Suprapubic skin (tissue), 4 donors: ENCODE measurements at regions not wholly inside any gene's neighbourhood (a gene's known extent, or its start where the extent isn't known, plus 50 kb on each side); places are given as distances from the start of the nearest gene placed in this dataset.
A peak's percentile ranks its signal among the peaks of the same experiment; 100 is the strongest.

Experiments
- DNase-seq, 2 donors: peaks; one replicate each; pipeline ENCODE4 v3.0.0-alpha.2; 2019; ENCODE audit warnings: low spot score in 2 of 2
- H3K27ac ChIP-seq: fragments of 200-600 bp; sonication (generic); one replicate; pipeline ENCODE4 v1.5.1; 2019
- H3K27me3 ChIP-seq: fragments of 200-600 bp; sonication (generic); one replicate; pipeline ENCODE4 v1.5.1; 2019
- H3K36me3 ChIP-seq: fragments of 200-600 bp; sonication (generic); one replicate; pipeline ENCODE4 v1.5.1; 2019
- H3K4me1 ChIP-seq: fragments of 200-600 bp; sonication (generic); one replicate; pipeline ENCODE4 v1.5.1; 2019
- H3K4me3 ChIP-seq: fragments of 200-600 bp; sonication (generic); one replicate; pipeline ENCODE4 v1.5.1; 2019; ENCODE audit warnings: mild to moderate bottlenecking
- H3K9me3 ChIP-seq: fragments of 200-600 bp; sonication (generic); one replicate; pipeline ENCODE4 v1.5.1; 2019
- CTCF ChIP-seq, 2 donors: fragments of 200-600 bp in 1 of 2; fragments of 450-650 bp in 1 of 2; sonication (generic) in 1 of 2; IDR thresholded peaks; one replicate each; pipeline ENCODE4 v1.5.1; 2016 to 2019; ENCODE audit warnings: antibody characterized with exemption in 2 of 2, mild to moderate bottlenecking in 1 of 2, moderate library complexity in 1 of 2
- EP300 ChIP-seq: sonication (generic); formaldehyde crosslinking; IDR thresholded peaks from one replicate; pipeline ENCODE4 v1.6.1; 2017; ENCODE audit warnings: antibody characterized with exemption
- POLR2A ChIP-seq, 2 donors: fragments of 450-650 bp; IDR thresholded peaks; one replicate each; pipeline ENCODE4 v1.6.1; 2017; ENCODE audit warnings: antibody characterized with exemption in 2 of 2, mild to moderate bottlenecking in 2 of 2, moderate library complexity in 2 of 2
- POLR2AphosphoS5 ChIP-seq, 3 donors: sonication (generic); formaldehyde crosslinking; IDR thresholded peaks; one replicate each; pipeline ENCODE4 v1.6.1; 2017; ENCODE audit warnings: antibody characterized with exemption in 3 of 3
- WGBS: methylation state at CpG from one replicate; pipeline ENCODE4 v1.1.5; 2018; 5-methylcytosine and 5-hydroxymethylcytosine counted together

- no peak for DNase-seq
- H3K27ac ChIP-seq = no peak overlapping the region
- peaks cover 11% of the 10 kb centered on the region for H3K27me3 ChIP-seq
- no peaks in the 10 kb centered on the region for H3K36me3 ChIP-seq
- TF ChIP-seq POLR2AphosphoS5 (IDR thresholded peaks at IDR 0.05) (no peak), EP300 (no peak), POLR2A (IDR thresholded peaks at IDR 0.05) (no peak), CTCF (IDR thresholded peaks at IDR 0.05) (no peak)
- peaks cover 42% of the 10 kb centered on the region for H3K4me1 ChIP-seq
- H3K4me3 ChIP-seq = no peak overlapping the region
- WGBS = 90% methylated on average over 8 of the region's 8 CpGs
- no peaks in the 10 kb centered on the region for H3K9me3 ChIP-seq
Measured at GRCh38 chr17:77613627-77614026, 344.9 kb upstream of the TNRC6C start.

GRCh38 chr17:77615703-77616253 lies 342.7 kb upstream of the TNRC6C start:
- 33% methylated on average over 4 of the region's 4 CpGs for WGBS
- Histone ChIP-seq H3K9me3 (no peaks in the 10 kb centered on the region), H3K4me3 (no peak overlapping the region), H3K4me1 (peaks cover 28% of the 10 kb centered on the region), H3K27ac (no peak overlapping the region), H3K36me3 (no peaks in the 10 kb centered on the region), H3K27me3 (peaks cover 5% of the 10 kb centered on the region)
- TF ChIP-seq POLR2A (IDR thresholded peaks at IDR 0.05) = no peak
- no peak for TF ChIP-seq POLR2AphosphoS5 (IDR thresholded peaks at IDR 0.05)
- TF ChIP-seq EP300 = no peak
- no peak for TF ChIP-seq CTCF (IDR thresholded peaks at IDR 0.05)
- no peak for DNase-seq

GRCh38 chr17:77616254-77616731 lies 342.2 kb upstream of the TNRC6C start:
- H3K9me3 ChIP-seq = no peaks in the 10 kb centered on the region
- DNase-seq = no peak
- H3K4me3 ChIP-seq = no peak overlapping the region
- TF ChIP-seq POLR2A (IDR thresholded peaks at IDR 0.05) = no peak
- no peak for TF ChIP-seq EP300
- no peak for TF ChIP-seq POLR2AphosphoS5 (IDR thresholded peaks at IDR 0.05)
- no peak for TF ChIP-seq CTCF (IDR thresholded peaks at IDR 0.05)
- H3K27ac ChIP-seq = no peak overlapping the region
- H3K27me3 ChIP-seq = peaks cover 5% of the 10 kb centered on the region
- H3K4me1 ChIP-seq = peaks cover 23% of the 10 kb centered on the region
- H3K36me3 ChIP-seq = no peaks in the 10 kb centered on the region
- WGBS = 38% methylated on average over 3 of the region's 3 CpGs

GRCh38 chr17:77617516-77617915 lies 341.0 kb upstream of the TNRC6C start:
- peaks cover 5% of the 10 kb centered on the region for H3K27me3 ChIP-seq
- DNase-seq = no peak
- no peak for TF ChIP-seq POLR2A (IDR thresholded peaks at IDR 0.05)
- TF ChIP-seq CTCF (IDR thresholded peaks at IDR 0.05) = no peak
- no peak for TF ChIP-seq EP300
- no peak for TF ChIP-seq POLR2AphosphoS5 (IDR thresholded peaks at IDR 0.05)
- peaks cover 11% of the 10 kb centered on the region for H3K4me1 ChIP-seq
- H3K36me3 ChIP-seq = no peaks in the 10 kb centered on the region
- H3K9me3 ChIP-seq = no peaks in the 10 kb centered on the region
- H3K27ac ChIP-seq = no peak overlapping the region
- H3K4me3 ChIP-seq = no peak overlapping the region
- 89% methylated on average over 8 of the region's 8 CpGs for WGBS

GRCh38 chr17:77618173-77618572 lies 340.3 kb upstream of the TNRC6C start:
- Histone ChIP-seq H3K36me3 (no peaks in the 10 kb centered on the region), H3K9me3 (no peaks in the 10 kb centered on the region), H3K4me3 (no peak overlapping the region), H3K27ac (no peak overlapping the region), H3K4me1 (peaks cover 11% of the 10 kb centered on the region), H3K27me3 (peaks cover 5% of the 10 kb centered on the region)
- DNase-seq = peak in 1 of 2 donors; percentile 59
- 74% methylated on average over 7 of the region's 7 CpGs for WGBS
- no peak for TF ChIP-seq POLR2AphosphoS5 (IDR thresholded peaks at IDR 0.05)
- no peak for TF ChIP-seq POLR2A (IDR thresholded peaks at IDR 0.05)
- no peak for TF ChIP-seq CTCF (IDR thresholded peaks at IDR 0.05)
- no peak for TF ChIP-seq EP300
